ENCODE measurements at regions not wholly inside any gene's neighbourhood (a gene's known extent, or its start where the extent isn't known, plus 50 kb on each side); places are given as distances from the start of the nearest gene placed in this dataset.
"Not testable (repeated sequence)": the region's sequence is repeated elsewhere in the genome, so short reads cannot be mapped to it uniquely, and the experiment has no call there.

DNA sequence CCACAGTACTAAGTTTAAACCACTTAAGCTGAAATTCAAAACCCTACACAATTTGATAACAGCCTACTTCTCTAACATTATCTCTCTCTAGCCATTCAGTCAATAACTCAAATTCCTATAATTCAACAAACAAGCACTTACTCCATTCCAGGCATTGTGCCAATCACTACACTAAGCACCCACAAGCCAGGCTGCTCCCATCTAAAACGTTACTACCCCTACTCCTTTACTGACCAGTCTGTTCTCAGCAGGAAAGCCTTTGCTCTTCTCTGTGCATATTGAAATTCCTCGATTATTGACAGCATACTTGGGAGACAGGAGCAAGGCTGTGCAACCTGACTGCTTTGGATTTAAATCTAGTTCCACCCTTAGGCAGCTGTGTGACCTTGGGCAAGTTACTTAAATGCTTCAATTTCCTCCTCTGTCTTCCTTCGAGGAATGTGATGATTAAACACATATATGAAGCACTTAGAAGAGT is 177.2 kb upstream of the THBS1 start:
- DNase-seq (ENCODE audit: extremely low spot score, insufficient read length, low read depth), result no peak
- FAIRE-seq, result no peak

DNA sequence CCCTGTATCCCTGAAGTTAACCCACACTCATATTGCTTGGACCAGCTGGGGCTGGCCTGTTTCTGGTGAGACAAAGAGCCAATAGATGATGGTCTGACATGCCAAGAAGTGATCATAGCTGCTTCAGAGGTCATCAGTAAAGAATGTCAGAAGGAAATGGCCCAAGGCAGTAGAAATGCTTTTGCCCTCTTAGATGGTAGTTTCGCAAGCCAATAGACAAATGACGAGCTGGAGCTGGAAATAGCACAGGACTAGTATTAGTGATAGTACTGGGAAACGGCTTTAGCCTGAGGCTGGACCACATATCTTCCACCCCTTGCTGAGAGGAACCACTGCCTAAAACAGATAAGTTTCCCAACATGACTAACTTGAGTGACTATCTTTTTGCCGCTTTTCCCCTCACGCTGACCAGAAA is 176.1 kb upstream of the THBS1 start:
- no peak for FAIRE-seq

DNA sequence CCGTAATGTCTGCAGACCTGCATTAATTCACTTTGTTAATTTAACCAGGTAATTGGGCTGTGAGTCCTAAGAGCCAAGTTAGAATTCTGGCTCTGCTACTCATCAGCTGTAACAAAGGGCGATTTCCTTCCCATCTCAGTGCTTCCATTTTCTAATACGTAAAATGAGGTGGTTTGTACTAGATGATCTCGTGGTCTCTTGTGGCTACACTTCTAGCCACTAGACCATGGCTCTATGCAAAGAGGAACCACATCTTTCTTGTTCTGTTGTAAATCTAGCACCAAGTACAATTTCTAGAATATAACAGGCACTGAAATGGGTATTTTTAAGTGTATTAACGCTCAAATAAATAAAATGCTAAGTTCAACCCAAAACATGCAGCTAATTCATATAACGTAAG is 174.4 kb upstream of the THBS1 start:
- FAIRE-seq, result peak; percentile 39
- DNase-seq (ENCODE audit: extremely low spot score, insufficient read length, low read depth), result no peak

More for the DNA sequence above, 176.1 kb upstream of the THBS1 start:
- no peak for DNase-seq (ENCODE audit: extremely low spot score, insufficient read length, low read depth)

DNA sequence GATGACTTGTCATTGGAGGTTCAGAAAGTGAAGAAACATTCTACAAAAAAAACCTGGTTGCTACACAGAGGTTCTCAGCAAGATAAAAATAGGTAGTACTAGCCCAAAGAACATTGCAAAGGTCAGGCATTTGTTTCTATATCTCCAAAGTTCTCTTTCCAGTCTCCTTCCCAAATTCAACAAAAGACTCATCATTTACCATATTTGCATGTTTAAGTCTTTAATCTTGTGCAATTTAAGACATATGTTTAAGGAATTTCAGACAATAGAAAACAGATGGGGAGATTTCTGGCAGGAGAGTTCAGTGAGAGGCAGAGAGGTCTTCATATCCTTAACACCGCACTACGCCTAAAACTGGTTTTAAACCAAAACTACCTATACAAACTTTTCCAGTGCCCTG is 173.8 kb upstream of the THBS1 start:
- no peak for DNase-seq (ENCODE audit: extremely low spot score, insufficient read length, low read depth)
- FAIRE-seq, result no peak

DNA sequence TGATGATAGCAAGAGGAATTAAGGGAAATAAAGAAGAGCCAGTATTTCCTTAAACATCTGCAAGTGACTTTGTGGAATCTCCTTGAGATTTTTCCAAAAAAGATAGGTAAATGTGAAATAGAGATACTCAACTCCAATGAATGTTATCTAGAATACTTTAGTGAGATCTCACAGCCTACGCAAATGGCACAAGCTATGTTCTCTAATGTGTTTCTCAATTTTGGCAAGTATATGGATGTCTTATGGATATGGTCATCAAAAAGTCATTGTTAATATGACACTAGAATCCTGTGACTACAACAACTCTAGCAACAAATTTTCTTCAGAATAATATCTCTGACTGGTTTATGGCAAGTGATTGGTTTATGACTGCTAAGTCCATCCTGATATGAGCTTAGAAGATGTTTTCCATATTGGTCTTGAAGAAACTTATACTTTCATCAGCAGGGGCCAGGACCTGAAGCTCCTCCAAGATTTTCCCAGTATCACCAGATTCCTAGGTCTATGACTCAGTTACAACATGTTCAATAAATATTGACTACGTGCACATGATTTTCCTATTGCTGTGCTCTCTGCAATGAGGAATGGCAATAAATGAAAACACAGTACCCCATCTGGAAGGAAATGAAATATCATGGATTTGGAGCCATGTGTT is 170.9 kb upstream of the THBS1 start:
- FAIRE-seq (no peak), DNase-seq (ENCODE audit: extremely low spot score, insufficient read length, low read depth) (no peak)

DNA sequence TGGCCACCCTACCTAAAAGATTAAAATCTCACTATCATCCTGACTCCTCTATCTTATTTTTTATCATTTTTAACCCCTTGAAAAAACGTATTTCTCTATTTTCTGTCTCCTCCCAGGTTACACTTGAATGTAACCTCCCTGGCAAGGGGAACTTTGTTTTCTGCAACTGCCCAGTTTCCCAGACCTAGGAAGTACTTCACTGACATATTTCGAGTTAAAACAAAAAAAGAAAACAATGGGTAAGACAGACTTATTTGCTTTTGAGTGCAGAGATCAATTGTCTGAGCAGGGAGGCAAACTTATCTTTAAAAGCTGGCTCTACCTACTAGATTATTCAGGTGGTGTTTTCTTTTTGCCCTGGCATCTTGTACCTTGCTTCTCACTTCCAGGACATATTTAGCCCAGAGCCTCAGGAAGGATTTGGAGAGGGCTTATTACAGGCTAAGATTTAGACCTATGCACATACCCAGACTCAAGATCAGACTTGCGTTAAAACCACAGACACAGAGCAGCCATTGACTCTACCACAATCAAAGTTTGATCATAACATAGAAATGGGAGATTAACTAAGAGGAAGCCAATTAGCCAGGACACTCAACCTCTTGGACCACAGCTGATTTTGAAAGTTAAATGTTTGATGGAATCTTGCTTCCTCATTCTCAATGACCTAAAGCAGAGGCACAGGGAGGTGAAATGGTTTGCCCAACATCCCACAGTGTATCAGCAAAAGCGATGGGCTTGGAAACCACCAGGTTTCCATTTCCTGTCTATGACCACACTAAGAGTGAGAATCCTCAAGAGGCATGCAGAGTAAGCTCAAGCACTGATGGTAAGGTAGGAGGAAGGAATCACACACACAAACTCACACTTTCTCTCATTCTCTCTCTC is 169.5 kb upstream of the THBS1 start:
- FAIRE-seq (peak; percentile 85), DNase-seq (ENCODE audit: extremely low spot score, insufficient read length, low read depth) (no peak)

DNA sequence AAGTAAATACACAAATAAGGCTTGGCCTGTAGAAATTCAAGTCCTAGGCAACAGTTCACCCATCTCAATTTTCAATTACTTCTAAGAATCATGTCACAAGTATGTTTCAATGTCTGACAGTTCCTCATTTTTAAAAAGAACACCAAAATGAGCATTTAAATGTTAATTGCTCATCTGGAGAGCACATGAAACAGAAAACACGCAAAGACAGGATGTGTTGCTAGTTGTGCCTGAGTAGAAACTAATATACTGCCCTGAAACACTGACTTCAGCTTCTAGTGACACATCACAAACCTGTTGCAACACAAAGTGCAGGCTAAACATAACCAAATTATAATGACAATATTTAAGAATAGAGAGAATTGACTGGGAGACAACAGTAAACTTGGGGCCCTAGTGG is 167.3 kb upstream of the THBS1 start:
- FAIRE-seq, result peak; percentile 73
- no peak for DNase-seq (ENCODE audit: extremely low spot score, insufficient read length, low read depth)

DNA sequence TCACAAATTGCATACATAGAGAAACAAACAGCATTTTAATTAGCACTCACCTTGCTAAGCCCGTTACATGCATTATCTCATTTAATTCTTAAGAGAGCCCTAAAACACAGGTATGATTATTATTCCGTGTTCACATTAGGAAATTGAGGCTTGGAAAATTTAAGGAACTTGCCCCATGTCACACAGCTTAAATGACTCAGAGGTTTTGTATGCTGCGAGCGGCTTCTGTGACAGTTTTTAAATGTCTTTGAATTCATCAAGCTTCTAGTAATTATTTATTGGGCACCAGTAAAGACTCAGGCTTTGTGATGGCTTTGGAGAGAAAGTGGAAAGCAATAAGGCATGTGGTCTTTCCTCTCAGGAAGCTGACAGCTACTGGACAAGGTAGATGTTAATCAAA is 166.7 kb upstream of the THBS1 start:
- no peak for DNase-seq (ENCODE audit: extremely low spot score, insufficient read length, low read depth)
- FAIRE-seq, result no peak

DNA sequence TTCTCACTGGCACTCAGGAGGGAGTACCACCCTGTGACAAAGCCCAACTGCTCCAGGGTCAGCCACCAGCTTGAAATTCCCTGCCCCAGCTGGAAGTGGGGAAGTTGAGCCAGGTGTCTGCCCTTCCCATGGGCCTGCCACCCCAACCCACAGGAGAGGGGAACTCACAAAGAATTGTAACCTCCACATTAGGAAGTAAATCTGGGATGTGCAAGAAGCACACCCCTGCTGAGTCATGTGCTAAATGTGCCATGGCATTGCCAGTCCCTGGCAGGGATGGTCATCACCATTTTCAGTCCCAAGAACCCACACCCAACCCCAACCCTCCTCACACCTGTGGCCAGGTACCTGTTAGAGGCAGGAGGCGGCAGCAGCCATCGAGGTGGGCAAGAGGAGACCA is 165.2 kb upstream of the THBS1 start:
- DNase-seq (ENCODE audit: extremely low spot score, insufficient read length, low read depth) (no peak), FAIRE-seq (no peak)

DNA sequence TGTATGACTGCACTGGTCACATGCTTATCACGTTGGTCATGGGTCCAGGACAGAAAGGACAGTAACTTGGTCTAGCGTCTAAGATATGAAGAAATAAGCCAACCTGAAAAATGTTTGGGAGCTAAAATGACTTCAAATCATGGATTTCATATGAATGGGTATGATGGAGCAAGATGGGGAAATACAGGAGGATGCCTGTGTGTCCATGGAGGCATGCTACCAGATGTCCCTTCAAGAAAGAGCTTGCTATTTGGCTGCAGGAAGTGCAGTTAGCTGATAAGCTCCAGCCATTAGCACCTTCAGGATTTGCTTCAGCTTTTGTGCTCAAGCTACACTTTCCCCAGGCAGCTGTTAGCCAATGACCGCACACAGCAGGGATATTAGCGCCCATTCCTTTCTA is 164.6 kb upstream of the THBS1 start:
- no peak for FAIRE-seq

DNA sequence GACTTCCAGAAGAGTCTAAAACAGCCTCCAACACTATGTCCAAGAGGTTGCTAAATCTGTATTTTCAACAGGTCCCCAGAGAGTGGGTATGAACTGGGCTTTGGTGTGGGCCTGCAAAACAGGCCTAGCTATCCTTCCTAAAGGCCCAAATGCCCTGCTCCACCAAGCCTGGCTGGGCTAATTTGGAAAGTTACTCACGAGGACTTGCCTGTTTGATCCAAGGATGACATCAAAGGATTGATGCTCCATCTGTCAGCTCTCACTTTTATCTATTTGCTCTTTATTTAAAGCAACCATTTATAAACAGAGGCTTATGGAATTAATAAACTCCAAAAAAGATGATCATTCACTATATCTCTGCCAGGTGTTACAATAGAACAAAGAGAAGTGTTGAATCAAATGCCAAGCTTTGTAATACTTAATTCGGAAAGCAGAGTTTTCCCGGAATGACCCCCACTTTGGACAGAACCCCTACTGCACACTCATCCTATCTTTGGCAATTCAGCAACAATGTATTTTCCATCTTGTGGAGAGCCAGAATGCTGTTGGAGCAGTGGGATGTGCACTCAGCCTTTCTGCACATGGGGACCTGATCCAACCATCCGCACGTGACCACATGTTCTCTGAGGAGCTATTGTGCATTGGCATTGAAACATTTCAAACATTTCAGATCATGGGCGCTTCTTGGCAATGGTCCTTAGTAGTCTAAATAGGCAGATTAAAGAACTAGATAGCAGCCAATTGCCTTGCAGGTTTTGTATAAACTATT is 163.3 kb upstream of the THBS1 start:
- no peak for FAIRE-seq
- no peak for DNase-seq (ENCODE audit: extremely low spot score, insufficient read length, low read depth)

More for the DNA sequence above, 164.6 kb upstream of the THBS1 start:
- DNase-seq (ENCODE audit: extremely low spot score, insufficient read length, low read depth), result no peak

DNA sequence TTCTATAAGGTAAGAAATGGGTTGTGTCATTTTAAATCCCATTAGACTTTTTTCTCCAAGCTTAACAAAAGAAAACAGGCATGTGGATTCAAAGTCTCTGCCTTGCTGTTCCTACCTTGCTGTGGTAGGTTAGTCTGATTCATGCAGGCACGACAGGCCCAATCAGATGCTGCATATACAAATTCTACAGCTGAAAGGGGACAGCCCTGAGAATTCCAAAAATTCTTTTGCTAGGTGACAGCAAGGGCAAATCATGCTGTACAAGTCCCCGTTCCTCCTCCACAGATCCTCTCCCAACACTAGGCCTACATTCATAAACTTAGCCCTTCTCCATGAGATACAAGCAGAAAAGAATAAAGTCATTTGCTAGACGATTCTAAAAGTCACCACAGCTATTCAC is 161.2 kb upstream of the THBS1 start:
- FAIRE-seq, result no peak
- DNase-seq (ENCODE audit: extremely low spot score, insufficient read length, low read depth), result no peak

DNA sequence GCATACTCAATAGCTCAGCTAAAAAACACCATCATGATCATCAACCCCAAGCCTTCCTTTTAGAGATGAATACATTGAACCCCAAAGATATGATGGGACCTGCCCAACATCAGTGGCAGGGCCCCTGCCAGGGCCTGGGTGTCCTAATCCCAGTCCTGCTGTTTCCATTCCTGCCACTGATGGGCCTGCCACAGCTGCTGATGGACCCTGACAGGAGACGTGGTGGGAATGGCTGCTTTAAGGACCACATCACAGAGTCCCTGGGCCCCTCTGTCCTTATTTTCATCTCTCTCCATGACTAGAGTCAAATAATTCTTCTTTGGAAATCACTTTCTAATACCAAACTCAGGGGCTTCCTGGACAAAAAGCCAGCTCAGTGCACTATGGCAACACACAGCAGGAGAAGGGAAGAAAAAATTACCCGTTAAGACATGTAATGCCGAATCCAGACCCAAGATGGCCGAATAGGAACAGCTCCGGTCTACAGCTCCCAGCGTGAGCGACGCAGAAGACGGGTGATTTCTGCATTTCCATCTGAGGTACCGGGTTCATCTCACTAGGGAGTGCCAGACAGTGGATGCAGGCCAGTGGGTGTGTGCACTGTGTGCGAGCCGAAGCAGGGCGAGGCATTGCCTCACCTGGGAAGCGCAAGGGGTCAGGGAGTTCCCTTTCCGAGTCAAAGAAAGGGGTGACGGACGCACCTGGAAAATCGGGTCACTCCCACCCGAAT is 160.6 kb upstream of the THBS1 start:
- DNase-seq (ENCODE audit: extremely low spot score, insufficient read length, low read depth); FAIRE-seq: not testable (repeated sequence)

DNA sequence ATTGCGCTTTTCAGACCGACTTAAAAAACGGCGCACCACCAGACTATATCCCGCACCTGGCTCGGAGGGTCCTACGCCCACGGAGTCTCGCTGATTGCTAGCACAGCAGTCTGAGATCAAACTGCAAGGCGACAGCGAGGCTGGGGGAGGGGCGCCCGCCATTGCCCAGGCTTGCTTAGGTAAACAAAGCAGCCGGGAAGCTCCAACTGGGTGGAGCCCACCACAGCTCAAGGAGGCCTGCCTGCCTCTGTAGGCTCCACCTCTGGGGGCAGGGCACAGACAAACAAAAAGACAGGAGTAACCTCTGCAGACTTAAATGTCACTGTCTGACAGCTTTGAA is 160.1 kb upstream of the THBS1 start:
- FAIRE-seq; DNase-seq (ENCODE audit: extremely low spot score, insufficient read length, low read depth): not testable (repeated sequence)

DNA sequence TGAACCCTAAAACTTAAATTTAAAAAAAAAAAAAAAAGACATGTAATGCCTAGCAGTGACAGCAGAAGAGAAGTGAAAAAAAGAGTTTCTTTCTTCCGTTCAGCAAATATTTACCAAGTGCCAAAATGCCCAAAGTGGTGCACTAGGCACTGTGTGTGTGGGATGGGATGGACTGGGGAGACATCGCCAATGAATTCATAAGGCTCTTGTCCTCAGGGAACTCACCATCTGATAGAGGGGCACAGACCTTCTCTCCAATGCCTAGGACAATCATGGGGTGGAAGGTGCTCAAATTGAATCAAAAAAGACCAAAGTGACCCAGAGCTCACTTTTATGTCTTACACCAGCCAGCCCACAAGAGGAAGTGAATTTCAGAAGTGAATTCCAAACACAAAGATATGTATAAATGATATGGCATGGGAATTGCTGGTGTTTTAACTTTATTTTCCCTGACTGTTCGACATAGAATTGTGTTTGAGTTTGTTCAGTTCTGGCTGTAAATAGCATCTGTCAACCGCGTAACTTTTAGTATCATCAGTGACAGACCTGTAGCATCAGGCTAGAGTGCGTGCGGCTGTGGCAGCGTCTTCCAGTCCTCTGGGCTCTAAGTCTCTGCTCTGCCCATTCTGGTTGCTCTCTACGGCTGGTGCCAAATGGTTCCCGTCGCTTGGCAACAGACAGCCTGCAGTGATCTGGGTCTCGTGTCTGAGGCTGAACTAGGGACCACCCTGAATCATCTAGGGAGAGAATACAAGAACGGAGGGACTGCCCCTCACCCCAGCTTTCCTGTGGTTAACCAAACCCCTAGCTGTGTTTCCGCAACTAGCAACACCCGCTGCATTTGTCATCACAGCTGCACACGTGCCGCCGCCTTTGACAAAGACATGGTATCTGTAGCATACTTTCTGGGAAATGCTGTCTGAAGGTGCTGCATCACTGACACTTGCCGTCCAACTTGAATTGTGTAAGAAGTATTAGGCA is 154.0 kb upstream of the THBS1 start:
- peak; percentile 43 for DNase-seq (ENCODE audit: extremely low spot score, insufficient read length, low read depth)
- peak; percentile 87 for FAIRE-seq

DNA sequence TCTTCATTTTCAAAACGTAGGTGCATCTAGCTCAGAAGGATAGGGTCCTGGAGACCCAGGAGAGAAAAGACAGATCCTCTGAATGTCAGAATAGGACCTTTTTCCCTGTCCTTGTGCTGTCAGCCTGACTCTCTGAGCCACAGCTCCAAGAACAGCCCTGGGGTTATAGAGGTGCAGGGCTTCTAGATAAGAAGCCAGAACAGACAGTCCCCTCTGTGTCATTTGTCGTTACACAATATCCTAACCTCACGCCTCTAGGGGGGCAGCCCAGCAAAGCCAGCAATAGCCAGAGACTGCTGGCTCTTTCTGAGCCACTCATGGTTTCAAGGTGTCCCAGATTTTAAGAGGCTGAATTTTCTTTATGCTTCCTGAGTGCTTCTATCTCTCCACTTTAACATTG is 153.2 kb upstream of the THBS1 start:
- DNase-seq (ENCODE audit: extremely low spot score, insufficient read length, low read depth), result no peak
- no peak for FAIRE-seq

DNA sequence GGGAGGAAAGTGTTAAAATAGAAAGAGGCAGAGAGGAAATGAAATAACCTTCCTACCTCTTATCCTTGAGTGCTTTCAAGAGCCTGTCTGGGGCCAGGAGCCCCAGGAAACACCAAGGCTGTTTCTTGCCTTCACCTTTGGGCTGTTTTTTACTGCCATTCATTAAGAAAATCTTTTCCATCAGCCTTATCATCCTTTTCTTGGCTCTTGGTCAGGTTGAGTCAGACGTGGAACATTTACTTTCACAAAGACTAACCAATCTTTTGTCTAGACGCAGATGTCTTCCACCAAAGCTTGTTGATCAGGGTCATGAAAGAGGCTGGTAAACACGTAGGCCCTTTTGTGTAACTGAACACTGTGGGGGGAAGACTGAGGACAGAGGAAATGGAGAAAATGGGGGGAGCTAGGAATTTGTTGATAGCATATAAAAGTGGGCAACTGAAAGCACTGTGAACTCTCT is 151.0 kb upstream of the THBS1 start:
- DNase-seq (ENCODE audit: extremely low spot score, insufficient read length, low read depth) (no peak), FAIRE-seq (peak; percentile 29)

DNA sequence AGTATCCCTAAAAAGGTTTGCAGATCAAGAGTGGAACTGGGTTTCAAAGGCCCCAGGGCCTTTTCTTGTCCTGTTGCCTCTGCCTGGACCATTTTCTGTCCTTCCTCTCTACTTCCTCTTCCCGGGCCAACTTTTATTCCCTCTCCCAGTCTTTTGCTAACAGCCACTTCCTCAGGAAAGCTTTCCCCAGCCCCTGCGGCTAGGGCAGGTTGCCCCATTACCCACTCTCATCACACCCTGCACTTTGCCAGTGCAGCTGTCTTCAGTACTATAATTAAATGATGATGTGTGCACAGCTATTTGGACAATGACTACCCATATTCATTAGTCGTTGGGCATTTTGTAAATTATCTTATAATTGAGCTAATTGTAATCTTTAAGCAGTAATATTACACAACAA is 150.5 kb upstream of the THBS1 start:
- FAIRE-seq (no peak), DNase-seq (ENCODE audit: extremely low spot score, insufficient read length, low read depth) (no peak)

DNA sequence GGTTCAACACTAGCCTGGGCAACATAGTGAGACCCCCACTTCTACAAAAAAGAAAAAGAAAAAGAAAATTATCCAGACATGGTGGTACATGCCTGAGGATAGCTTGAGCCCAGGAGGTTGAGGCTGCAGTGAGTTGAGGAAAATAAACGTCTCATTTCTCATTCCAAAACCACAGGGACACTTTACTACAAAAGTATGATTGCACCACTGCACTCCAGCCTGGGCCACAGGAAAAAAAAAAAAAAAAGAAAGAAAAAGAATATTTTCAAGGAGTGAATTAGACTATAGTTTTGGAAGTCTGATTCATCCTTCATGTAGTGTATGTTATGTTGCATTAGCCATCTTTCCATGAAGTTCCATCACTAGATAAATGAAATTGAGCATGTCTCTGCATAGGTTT is 149.5 kb upstream of the THBS1 start:
- FAIRE-seq (no peak), DNase-seq (ENCODE audit: extremely low spot score, insufficient read length, low read depth) (no peak)

All from GM18507 (cell line).